ENCODE measurements at regions not wholly inside any gene's neighbourhood (a gene's known extent, or its start where the extent isn't known, plus 50 kb on each side); places are given as distances from the start of the nearest gene placed in this dataset.

DNA sequence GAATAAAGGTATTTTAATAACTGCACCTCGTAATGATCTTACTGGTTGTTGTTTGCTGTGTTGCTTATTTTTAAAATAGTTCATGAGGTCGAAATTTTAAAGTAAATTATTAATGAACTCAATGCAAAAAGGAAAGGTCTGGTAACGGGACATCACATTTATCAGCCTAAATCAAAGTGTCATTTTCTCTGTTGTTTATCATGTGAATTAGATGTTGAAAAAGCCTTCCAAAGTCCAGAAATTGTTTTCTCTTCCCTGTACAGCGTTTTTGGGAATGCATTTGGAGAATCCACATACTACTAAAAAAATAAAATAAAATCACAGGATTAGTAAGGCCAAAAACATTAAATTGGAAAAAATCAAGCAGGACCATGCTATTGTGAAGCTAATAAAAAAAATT is 339.2 kb upstream of the NECTIN3 start:
- DNase-seq (ENCODE audit: low read depth), result no peak
- no peak overlapping the region for H3K4me3 ChIP-seq (ENCODE audit: low read length)
- TF ChIP-seq, protein P1, sequence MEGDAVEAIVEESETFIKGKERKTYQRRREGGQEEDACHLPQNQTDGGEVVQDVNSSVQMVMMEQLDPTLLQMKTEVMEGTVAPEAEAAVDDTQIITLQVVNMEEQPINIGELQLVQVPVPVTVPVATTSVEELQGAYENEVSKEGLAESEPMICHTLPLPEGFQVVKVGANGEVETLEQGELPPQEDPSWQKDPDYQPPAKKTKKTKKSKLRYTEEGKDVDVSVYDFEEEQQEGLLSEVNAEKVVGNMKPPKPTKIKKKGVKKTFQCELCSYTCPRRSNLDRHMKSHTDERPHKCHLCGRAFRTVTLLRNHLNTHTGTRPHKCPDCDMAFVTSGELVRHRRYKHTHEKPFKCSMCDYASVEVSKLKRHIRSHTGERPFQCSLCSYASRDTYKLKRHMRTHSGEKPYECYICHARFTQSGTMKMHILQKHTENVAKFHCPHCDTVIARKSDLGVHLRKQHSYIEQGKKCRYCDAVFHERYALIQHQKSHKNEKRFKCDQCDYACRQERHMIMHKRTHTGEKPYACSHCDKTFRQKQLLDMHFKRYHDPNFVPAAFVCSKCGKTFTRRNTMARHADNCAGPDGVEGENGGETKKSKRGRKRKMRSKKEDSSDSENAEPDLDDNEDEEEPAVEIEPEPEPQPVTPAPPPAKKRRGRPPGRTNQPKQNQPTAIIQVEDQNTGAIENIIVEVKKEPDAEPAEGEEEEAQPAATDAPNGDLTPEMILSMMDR (conservative IDR thresholded peaks at IDR 0.05; ENCODE audit: low read length), result no peak

DNA sequence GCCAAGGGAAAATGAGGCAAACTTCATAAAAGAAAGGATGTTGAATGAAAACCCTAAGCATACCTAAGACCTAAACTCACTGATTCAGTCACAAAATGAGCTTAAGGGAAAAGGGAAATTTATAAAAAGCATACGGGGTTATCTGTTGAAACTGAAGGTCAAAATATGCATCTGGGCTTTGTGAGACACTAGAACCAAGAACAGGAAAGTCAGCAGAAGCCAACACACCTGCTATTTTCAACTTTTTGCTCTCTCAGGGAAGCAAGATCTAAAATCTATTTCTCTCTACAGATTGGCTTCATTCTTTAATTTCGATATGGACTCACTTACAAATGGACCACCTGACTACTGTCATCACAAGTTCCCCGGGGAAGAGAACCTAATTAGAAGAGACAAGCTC is 338.6 kb upstream of the NECTIN3 start:
- TF ChIP-seq, protein P1 (conservative IDR thresholded peaks at IDR 0.05; ENCODE audit: low read length), result no peak
- DNase-seq (ENCODE audit: low read depth), result no peak
- H3K4me3 ChIP-seq (ENCODE audit: low read length), result no peak overlapping the region

DNA sequence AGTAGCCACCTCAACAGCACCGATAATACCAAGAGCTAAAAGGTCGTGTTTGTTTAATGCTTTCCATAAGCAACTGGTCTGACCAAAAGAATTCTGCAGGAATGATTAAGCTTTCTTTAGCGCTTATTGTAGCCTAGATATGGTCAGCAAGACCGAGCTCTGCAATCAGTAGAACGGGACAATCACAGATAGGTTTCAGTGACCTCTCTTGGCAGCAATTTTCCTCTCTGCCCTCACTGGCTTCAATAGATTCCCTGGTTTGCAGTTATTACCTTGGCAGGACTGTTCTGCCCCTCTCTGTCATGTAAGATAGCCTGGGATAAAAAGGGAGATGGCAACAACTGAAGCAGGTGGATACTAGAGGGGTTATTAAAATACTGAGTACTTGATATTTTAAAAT is 337.1 kb upstream of the NECTIN3 start:
- TF ChIP-seq, protein P1 (conservative IDR thresholded peaks at IDR 0.05; ENCODE audit: low read length), result no peak
- no peak for DNase-seq (ENCODE audit: low read depth)
- no peak overlapping the region for H3K4me3 ChIP-seq (ENCODE audit: low read length)

DNA sequence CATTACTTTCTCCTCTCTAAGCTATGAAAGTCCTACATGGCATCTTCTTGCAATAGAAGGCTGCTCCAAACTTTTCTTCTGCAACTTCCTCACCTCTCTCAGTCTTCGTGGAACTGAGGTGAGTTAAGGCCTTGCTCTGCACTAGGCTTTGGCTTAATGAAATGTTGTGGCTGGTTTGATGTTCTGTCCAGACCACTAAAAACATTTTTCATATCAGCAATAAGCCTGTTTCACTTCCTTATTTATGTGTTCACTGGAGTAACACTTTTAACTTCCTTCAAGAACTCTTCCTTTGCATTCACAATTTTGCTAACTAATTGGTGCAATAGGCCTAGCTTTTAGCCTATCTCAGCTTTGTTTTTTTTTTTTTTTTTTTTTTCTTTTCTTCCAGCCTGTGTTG is 335.3 kb upstream of the NECTIN3 start:
- TF ChIP-seq, protein P1 (conservative IDR thresholded peaks at IDR 0.05; ENCODE audit: low read length), result no peak
- no peak for DNase-seq (ENCODE audit: low read depth)

DNA sequence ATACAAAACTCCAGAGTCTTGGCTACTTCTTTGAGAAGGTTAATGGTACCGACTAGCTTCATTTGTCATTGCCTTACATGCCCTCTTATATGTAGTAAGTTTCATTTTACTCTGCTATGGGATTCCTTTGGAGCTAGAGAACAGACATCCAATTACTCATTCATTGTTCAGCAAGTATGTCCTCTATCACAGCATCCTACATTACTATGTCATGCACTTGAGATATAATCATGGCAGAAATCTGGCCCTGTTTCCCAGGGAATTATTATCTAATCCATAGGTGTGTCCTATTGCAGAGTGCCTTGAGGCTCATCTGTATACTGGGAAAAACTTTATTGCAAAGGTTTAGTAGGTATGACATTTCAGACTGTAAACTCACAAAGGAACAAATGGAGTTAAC is 333.1 kb upstream of the NECTIN3 start:
- TF ChIP-seq, protein P1 (conservative IDR thresholded peaks at IDR 0.05; ENCODE audit: low read length), result no peak
- peak; percentile 7 for DNase-seq (ENCODE audit: low read depth)
- H3K4me3 ChIP-seq (ENCODE audit: low read length), result no peak overlapping the region

More for the DNA sequence above, 335.3 kb upstream of the NECTIN3 start:
- H3K4me3 ChIP-seq (ENCODE audit: low read length), result no peak overlapping the region

DNA sequence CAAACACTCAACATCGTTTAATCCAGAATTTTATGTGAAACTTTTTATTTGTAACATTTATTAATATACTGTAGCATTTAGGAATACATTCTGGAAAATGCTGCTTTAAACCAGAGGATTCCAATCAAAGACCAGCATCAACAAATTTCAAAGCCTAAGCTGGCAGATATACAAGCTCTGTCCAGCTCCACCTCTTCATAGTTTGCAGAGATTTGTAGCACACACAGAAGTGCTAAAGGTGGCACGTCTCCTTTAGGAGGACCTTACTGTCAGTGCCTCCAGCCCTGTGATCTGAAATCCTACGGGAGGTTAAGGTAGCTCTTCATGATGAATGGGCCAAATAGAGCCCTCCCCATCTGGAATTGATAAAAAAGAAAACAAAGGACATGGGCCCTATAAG is 329.7 kb upstream of the NECTIN3 start:
- no peak for DNase-seq (ENCODE audit: low read depth)
- H3K4me3 ChIP-seq (ENCODE audit: low read length), result no peak overlapping the region
- TF ChIP-seq, protein P1 (conservative IDR thresholded peaks at IDR 0.05; ENCODE audit: low read length), result no peak

DNA sequence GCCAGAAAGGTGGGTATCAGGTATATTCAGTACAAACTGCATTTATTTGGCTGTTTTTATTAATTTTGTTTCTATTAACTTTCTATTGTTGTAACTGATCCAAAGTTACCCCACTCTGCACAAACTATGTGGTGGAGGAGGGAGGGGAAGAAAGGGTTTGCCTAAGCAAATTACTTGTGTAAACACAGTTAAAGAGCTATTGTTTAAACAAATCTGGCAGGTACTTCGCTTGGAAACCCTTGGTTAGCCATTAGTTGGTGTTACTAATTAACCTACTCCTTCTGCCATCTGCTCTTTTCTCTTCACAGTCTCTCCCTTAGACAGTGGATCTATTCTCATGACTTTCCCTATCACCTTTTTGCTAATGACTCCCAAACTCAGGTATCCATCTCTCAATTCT is 328.4 kb upstream of the NECTIN3 start:
- no peak for DNase-seq (ENCODE audit: low read depth)
- no peak overlapping the region for H3K4me3 ChIP-seq (ENCODE audit: low read length)
- TF ChIP-seq, protein P1 (conservative IDR thresholded peaks at IDR 0.05; ENCODE audit: low read length), result no peak
